ENCODE measurements at regions not wholly inside any gene's neighbourhood (a gene's known extent, or its start where the extent isn't known, plus 50 kb on each side); places are given as distances from the start of the nearest gene placed in this dataset.

GRCh38 chr20:60808003-60808672, 443.9 kb upstream of the CDH4 start:
- peaks cover 0 to 3% of the 10 kb centered on the region in 2 donors for H3K9me3 ChIP-seq
- TF ChIP-seq EP300 (IDR thresholded peaks at IDR 0.05) (no peak), POLR2A (IDR thresholded peaks at IDR 0.05) (no peak), CTCF (IDR thresholded peaks at IDR 0.05) (no peak)
- H3K4me3 ChIP-seq = no peak overlapping the region
- no peak overlapping the region for H3K27ac ChIP-seq
- 91 to 94% (median 91%) methylated on average over 16 of the region's 16 CpGs for WGBS, 3 donors
- DNase-seq = no peak
- no peaks in the 10 kb centered on the region for H3K36me3 ChIP-seq
- no peaks in the 10 kb centered on the region for H3K4me1 ChIP-seq (ENCODE audit: insufficient read depth)
- no peaks in the 10 kb centered on the region for H3K27me3 ChIP-seq
- intact Hi-C loops (cut with DNase I) = no loop called here

- no peak overlapping the region for H3K4me3 ChIP-seq
- no peak for DNase-seq
- H3K27me3 ChIP-seq = no peaks in the 10 kb centered on the region
- 71 to 92% (median 91%) methylated on average over 6 of the region's 6 CpGs for WGBS, 3 donors
- TF ChIP-seq EP300 (IDR thresholded peaks at IDR 0.05) (no peak), POLR2A (IDR thresholded peaks at IDR 0.05) (no peak), CTCF (IDR thresholded peaks at IDR 0.05) (no peak)
- intact Hi-C loops (cut with DNase I) = no loop called here
- H3K27ac ChIP-seq = no peak overlapping the region
- H3K36me3 ChIP-seq = no peaks in the 10 kb centered on the region
- no peaks in the 10 kb centered on the region for H3K4me1 ChIP-seq (ENCODE audit: insufficient read depth)
- H3K9me3 ChIP-seq = peaks cover 0 to 3% of the 10 kb centered on the region in 2 donors
These were observed 443.4 kb upstream of the CDH4 start for GRCh38 chr20:60808701-60809100.

- no peak for DNase-seq
- TF ChIP-seq POLR2A (IDR thresholded peaks at IDR 0.05) (no peak), CTCF (IDR thresholded peaks at IDR 0.05) (no peak), EP300 (IDR thresholded peaks at IDR 0.05) (no peak)
- no peaks in the 10 kb centered on the region for H3K27me3 ChIP-seq
- WGBS, 3 donors = 82 to 85% (median 83%) methylated on average over 4 of the region's 4 CpGs
- no peak overlapping the region for H3K4me3 ChIP-seq
- peaks cover 0 to 3% of the 10 kb centered on the region in 2 donors for H3K9me3 ChIP-seq
- intact Hi-C loops (cut with DNase I) = no loop called here
- no peaks in the 10 kb centered on the region for H3K36me3 ChIP-seq
- H3K4me1 ChIP-seq (ENCODE audit: insufficient read depth) = no peaks in the 10 kb centered on the region
- no peak overlapping the region for H3K27ac ChIP-seq
These were observed 441.5 kb upstream of the CDH4 start for GRCh38 chr20:60810561-60810960.

DNA sequence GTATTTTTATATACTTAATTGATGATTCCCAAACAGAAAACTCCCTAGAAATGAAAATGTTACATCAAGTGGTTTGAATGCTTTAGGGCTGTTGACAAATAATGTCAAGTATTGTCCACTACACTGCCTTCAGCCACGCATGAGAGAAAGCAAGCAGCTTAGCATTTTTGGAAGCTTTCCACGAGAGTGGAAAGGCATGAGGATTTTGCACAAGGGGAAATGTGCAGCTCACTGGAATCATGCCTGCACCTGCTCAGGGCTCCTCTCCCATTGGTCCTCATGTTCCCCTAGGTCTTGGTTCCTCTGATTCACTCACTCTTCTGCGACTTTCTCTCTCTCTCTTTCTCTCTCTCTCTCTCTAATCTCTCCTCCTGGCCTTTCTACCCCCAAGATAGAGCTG, 439.5 kb upstream of the CDH4 start:
- H3K27ac ChIP-seq = no peak overlapping the region
- no peaks in the 10 kb centered on the region for H3K4me1 ChIP-seq (ENCODE audit: insufficient read depth)
- no peaks in the 10 kb centered on the region for H3K36me3 ChIP-seq
- H3K27me3 ChIP-seq = no peaks in the 10 kb centered on the region
- no peak overlapping the region for H3K4me3 ChIP-seq
- intact Hi-C loops (cut with DNase I) = no loop called here
- WGBS, 3 donors = 59 to 66% (median 59%) methylated on average over 3 of the region's 3 CpGs
- peaks cover 0 to 3% of the 10 kb centered on the region in 2 donors for H3K9me3 ChIP-seq
- no peak for TF ChIP-seq EP300 (IDR thresholded peaks at IDR 0.05)
- TF ChIP-seq POLR2A (IDR thresholded peaks at IDR 0.05) = no peak
- no peak for TF ChIP-seq CTCF (IDR thresholded peaks at IDR 0.05)
- no peak for DNase-seq
